ENCODE measurements at regions not wholly inside any gene's neighbourhood (a gene's known extent, or its start where the extent isn't known, plus 50 kb on each side); places are given as distances from the start of the nearest gene placed in this dataset.

GRCh38 chr5:153211076-153211475 is 279.4 kb upstream of the GRIA1 start (continued):
- TF ChIP-seq CEBPB (IDR thresholded peaks at IDR 0.05; ENCODE audit: low read depth, low read length), result no peak
- TF ChIP-seq RXRA (IDR thresholded peaks at IDR 0.05; ENCODE audit: insufficient read depth, low read depth, low read length), result no peak
- TF ChIP-seq TCF12 (IDR thresholded peaks at IDR 0.05; ENCODE audit: low read depth, low read length), result no peak
- no peak for TF ChIP-seq TAF1 (IDR thresholded peaks at IDR 0.05; ENCODE audit: low read depth, low read length)
- no peak for TF ChIP-seq KDM5A (IDR thresholded peaks at IDR 0.05; ENCODE audit: low read length)
- TF ChIP-seq RBBP5 (IDR thresholded peaks at IDR 0.05; ENCODE audit: borderline replicate concordance, low read depth, low read length), result no peak
